Neural progenitor cell (in vitro differentiated cells): ENCODE measurements at regions not wholly inside any gene's neighbourhood (a gene's known extent, or its start where the extent isn't known, plus 50 kb on each side); places are given as distances from the start of the nearest gene placed in this dataset.

Experiments used
- DNase-seq: peaks from one replicate; pipeline ENCODE4 v3.0.0-alpha.2; 2016; ENCODE audit warnings: low spot score
- H2AFZ ChIP-seq: fragments of 200-600 bp; sonication (generic); replicated peaks from 2 replicates; pipeline ENCODE4 v1.6.1; 2016; ENCODE audit warnings: antibody characterized with exemption
- H3F3A ChIP-seq: fragments of 200-600 bp; sonication (generic); 2 replicates; pipeline ENCODE4 v1.6.1; 2016; ENCODE audit warnings: antibody characterized with exemption, low read depth
- H3K27ac ChIP-seq: fragments of 200-600 bp; sonication (generic); 2 replicates; pipeline ENCODE4 v1.5.1; 2016; ENCODE audit warnings: mild to moderate bottlenecking
- H3K27me3 ChIP-seq: fragments of 200-600 bp; sonication (generic); 2 replicates; pipeline ENCODE4 v1.6.1; 2016; ENCODE audit warnings: mild to moderate bottlenecking, moderate library complexity
- H3K36me3 ChIP-seq: fragments of 200-600 bp; sonication (generic); 2 replicates; pipeline ENCODE4 v1.5.1; 2016
- H3K4me1 ChIP-seq: fragments of 200-600 bp; sonication (generic); 2 replicates; pipeline ENCODE4 v1.6.1; 2016; ENCODE audit warnings: mixed run types
- H3K4me2 ChIP-seq: fragments of 200-600 bp; sonication (generic); 2 replicates; pipeline ENCODE4 v1.6.1; 2016
- H3K4me3 ChIP-seq: fragments of 200-600 bp; sonication (generic); 2 replicates; pipeline ENCODE4 v1.5.1; 2016
- H3K79me2 ChIP-seq: fragments of 200-600 bp; sonication (generic); 2 replicates; pipeline ENCODE4 v1.6.1; 2016; ENCODE audit warnings: low read depth
- H3K9ac ChIP-seq: fragments of 200-600 bp; sonication (generic); 2 replicates; pipeline ENCODE4 v1.6.1; 2016
- H3K9me3 ChIP-seq: fragments of 200-600 bp; sonication (generic); 2 replicates; pipeline ENCODE4 v1.5.1; 2016; ENCODE audit warnings: low read depth
- H4K20me1 ChIP-seq: fragments of 200-600 bp; sonication (generic); 2 replicates; pipeline ENCODE4 v1.6.1; 2016; ENCODE audit warnings: low read depth
- H3K27ac Mint-ChIP-seq: 3 replicates; pipeline ENCODE4 v1.8.0; 2021; ENCODE audit warnings: mixed read lengths
- H3K27me3 Mint-ChIP-seq: 2 replicates; pipeline ENCODE4 v1.8.0; 2022; ENCODE audit warnings: low read depth, mild to moderate bottlenecking, inconsistent platforms, moderate library complexity, mixed read lengths; ENCODE audit not compliant: insufficient read depth
- H3K36me3 Mint-ChIP-seq: 3 replicates; pipeline ENCODE4 v1.8.0; 2021; ENCODE audit warnings: mixed read lengths
- H3K4me1 Mint-ChIP-seq: 3 replicates; pipeline ENCODE4 v1.8.0; 2021; ENCODE audit warnings: mixed read lengths
- H3K4me3 Mint-ChIP-seq: 3 replicates; pipeline ENCODE4 v1.8.0; 2021; ENCODE audit warnings: mild to moderate bottlenecking, moderate library complexity, mixed read lengths
- H3K9me3 Mint-ChIP-seq: 3 replicates; pipeline ENCODE4 v1.8.0; 2020; ENCODE audit warnings: mixed read lengths
- CTCF ChIP-seq: fragments of 200-600 bp; sonication (generic); IDR thresholded peaks from 2 replicates; pipeline ENCODE4 v1.5.1; 2017; ENCODE audit warnings: antibody characterized with exemption, mild to moderate bottlenecking
- EZH2 ChIP-seq: fragments of 200-600 bp; sonication (generic); IDR thresholded peaks from 2 replicates; pipeline ENCODE4 v1.6.1; 2017; ENCODE audit warnings: antibody characterized with exemption, mild to moderate bottlenecking, moderate library complexity
- EZH2phosphoT487 ChIP-seq: fragments of 200-600 bp; sonication (generic); IDR thresholded peaks from 2 replicates; pipeline ENCODE4 v1.6.1; 2017; ENCODE audit warnings: antibody characterized with exemption

- TF ChIP-seq EZH2 (no peak), CTCF (no peak)
- Histone ChIP-seq H3K27ac (no peak overlapping the region), H3K36me3 (no peaks in the 10 kb centered on the region), H3K4me1 (no peaks in the 10 kb centered on the region), H3F3A (no peaks in the 10 kb centered on the region), H2AFZ (no peak overlapping the region), H3K4me2 (peak overlapping the region; percentile 89), H3K27me3 (peaks cover 75% of the 10 kb centered on the region), H3K9ac (no peak overlapping the region), H4K20me1 (peaks cover 6% of the 10 kb centered on the region), H3K9me3 (no peaks in the 10 kb centered on the region), H3K79me2 (no peaks in the 10 kb centered on the region), H3K4me3 (peak overlapping the region; percentile 52)
- H3K4me3 Mint-ChIP-seq: peak overlapping the region; percentile 86
- peaks cover 12% of the 10 kb centered on the region for H3K4me1 Mint-ChIP-seq
- no peak overlapping the region for H3K27ac Mint-ChIP-seq
- DNase-seq: no peak
- no peaks in the 10 kb centered on the region for H3K36me3 Mint-ChIP-seq
- peaks cover 8% of the 10 kb centered on the region for H3K27me3 Mint-ChIP-seq
- peaks cover 4% of the 10 kb centered on the region for H3K9me3 Mint-ChIP-seq
These were observed 58.3 kb upstream of the COMTD1 start for GRCh38 chr10:75294031-75294437.

- Mint-ChIP-seq H3K36me3 (no peaks in the 10 kb centered on the region), H3K4me3 (peak overlapping the region; percentile 86), H3K4me1 (peaks cover 12% of the 10 kb centered on the region), H3K27ac (no peak overlapping the region), H3K9me3 (peaks cover 4% of the 10 kb centered on the region), H3K27me3 (peaks cover 8% of the 10 kb centered on the region)
- DNase-seq: no peak
- Histone ChIP-seq H3K79me2 (no peaks in the 10 kb centered on the region), H3K4me2 (no peak overlapping the region), H3K9me3 (no peaks in the 10 kb centered on the region), H3K4me1 (no peaks in the 10 kb centered on the region), H3K27ac (no peak overlapping the region), H3K4me3 (no peak overlapping the region), H3K27me3 (peaks cover 74% of the 10 kb centered on the region), H4K20me1 (peaks cover 6% of the 10 kb centered on the region), H3K36me3 (no peaks in the 10 kb centered on the region), H3F3A (no peaks in the 10 kb centered on the region), H2AFZ (no peak overlapping the region), H3K9ac (no peak overlapping the region)
- TF ChIP-seq CTCF: no peak
- TF ChIP-seq EZH2phosphoT487: no peak
- no peak for TF ChIP-seq EZH2
These were observed 57.7 kb upstream of the COMTD1 start for GRCh38 chr10:75293446-75293820.

- Histone ChIP-seq H3K9ac (no peak overlapping the region), H4K20me1 (peaks cover 6% of the 10 kb centered on the region), H3K4me3 (no peak overlapping the region), H3K79me2 (no peaks in the 10 kb centered on the region), H3K27me3 (peaks cover 69% of the 10 kb centered on the region), H3K9me3 (no peaks in the 10 kb centered on the region), H3K4me1 (no peaks in the 10 kb centered on the region), H3K36me3 (no peaks in the 10 kb centered on the region), H3K4me2 (no peak overlapping the region), H3K27ac (no peak overlapping the region), H3F3A (no peaks in the 10 kb centered on the region), H2AFZ (no peak overlapping the region)
- TF ChIP-seq CTCF (no peak), EZH2 (no peak)
- Mint-ChIP-seq H3K27me3 (peaks cover 8% of the 10 kb centered on the region), H3K9me3 (peaks cover 7% of the 10 kb centered on the region), H3K4me3 (peak overlapping the region; percentile 70), H3K4me1 (peaks cover 12% of the 10 kb centered on the region), H3K36me3 (no peaks in the 10 kb centered on the region), H3K27ac (peak overlapping the region; percentile 39)
- no peak for DNase-seq
These were observed 57.2 kb upstream of the COMTD1 start for GRCh38 chr10:75292794-75293445.
